Heart left ventricle (tissue), 16 donors: ENCODE measurements at regions not wholly inside any gene's neighbourhood (a gene's known extent, or its start where the extent isn't known, plus 50 kb on each side); places are given as distances from the start of the nearest gene placed in this dataset.

ENCODE experiments used
- ATAC-seq, 4 donors: fragments of 200-7000 bp; cut with Tn5 transposase; one replicate each; pipeline ENCODE4 v1.9.1; 2020 to 2022; ENCODE audit warnings: moderate library complexity in 4 of 4, mild to moderate bottlenecking in 3 of 4, moderate number of reproducible peaks in 1 of 4
- DNase-seq, 5 donors: peaks; one replicate each; pipeline ENCODE4 v3.0.0-alpha.2; 2020
- H3K27ac ChIP-seq, 12 donors: fragments of 200-600 bp; sonication (generic) in 4 of 12; one replicate each; pipeline versions ENCODE4 v1.5.0 to v1.8.0; 2016 to 2022; ENCODE audit warnings: mild to moderate bottlenecking in 2 of 12
- H3K27me3 ChIP-seq, 9 donors: fragments of 200-600 bp; sonication (generic) in 2 of 9; one replicate each; pipeline versions ENCODE4 v1.5.1 to v1.8.0; 2016 to 2022; ENCODE audit warnings: mild to moderate bottlenecking in 3 of 9
- H3K36me3 ChIP-seq, 9 donors: fragments of 200-600 bp; sonication (generic) in 2 of 9; one replicate each; pipeline versions ENCODE4 v1.5.0 to v1.8.0; 2018 to 2022; ENCODE audit warnings: mild to moderate bottlenecking in 2 of 9
- H3K4me1 ChIP-seq, 12 donors: fragments of 200-600 bp; sonication (generic) in 4 of 12; one replicate each; pipeline versions ENCODE4 v1.5.0 to v1.8.0; 2016 to 2022; ENCODE audit warnings: mild to moderate bottlenecking in 3 of 12
- H3K4me3 ChIP-seq, 12 donors: fragments of 200-600 bp; sonication (generic) in 4 of 12; one replicate each; pipeline versions ENCODE4 v1.5.0 to v1.8.0; 2017 to 2022; ENCODE audit warnings: mild to moderate bottlenecking in 9 of 12, moderate library complexity in 4 of 12
- H3K9me3 ChIP-seq, 12 donors: fragments of 200-600 bp; sonication (generic) in 4 of 12; one replicate each; pipeline versions ENCODE4 v1.5.0 to v1.8.0; 2016 to 2022; ENCODE audit warnings: mild to moderate bottlenecking in 1 of 12
- CTCF ChIP-seq, 12 donors: fragments of 200-600 bp; sonication (generic) in 4 of 12; IDR thresholded peaks; one replicate each; pipeline versions ENCODE4 v1.5.0 to v1.8.0; 2018 to 2022; ENCODE audit warnings: antibody characterized with exemption in 12 of 12, mild to moderate bottlenecking in 5 of 12
- POLR2A ChIP-seq, 2 donors: fragments of 450-650 bp; IDR thresholded peaks; one replicate each; pipeline ENCODE4 v1.6.1; 2017; ENCODE audit warnings: antibody characterized with exemption in 2 of 2, mild to moderate bottlenecking in 2 of 2, moderate library complexity in 2 of 2
- WGBS, 4 donors: extraction: QIAGEN DNeasy Blood & Tissue Kit in 2 of 4; methylation state at CpG; one replicate each; pipeline versions ENCODE4 v1.1.5 to v1.1.7; 2013 to 2018; 5-methylcytosine and 5-hydroxymethylcytosine counted together
- intact Hi-C, 10 donors: fragments of 100-400 bp; cut with DNase I; formaldehyde crosslinking; loops; one replicate each; pipeline versions ENCODE4 v1.11.1 to v1.14.2; 2022
- donor health status: ischemic (EF 13 %, LVEDD 7.1; RV severe dilation, severe dysfunction).
- donor health status: healthy with polysubstance abuse.
- donor health status: DM: no; HTN: yes; CAD: no.
- donor health status: DM: no; HTN: no; CAD: no.
- donor health status: ischemic (EF 25% LVEDD 6.9; RV normal size, moderate dysfunction).
- donor health status: ischemic (EF 25% LVEDD 5.7; RV mildly dilated, moderate dysfunction).
- donor health status: healthy.
- donor health status: DM: yes; HTN: yes; CAD: no.
- donor health status: ischemic (EF 35%, LVEDD 5.7; RV mildly dilated, moderate dysfunction).
- donor health status: nonischemic (EF 11% LVEDD 7.7; RV severe dilation, severe dysfunction).
- donor health status: DM: yes; HTN: yes; CAD: no.
- donor health status: PGD.
- donor health status: ischemic (EF 29% LVEDD 5.4; RV normal size, mild dysfunction).
- donor health status: nonischemic (EF 23%, LVEDD 6.1; RV moderate dilation, normal function).

DNA sequence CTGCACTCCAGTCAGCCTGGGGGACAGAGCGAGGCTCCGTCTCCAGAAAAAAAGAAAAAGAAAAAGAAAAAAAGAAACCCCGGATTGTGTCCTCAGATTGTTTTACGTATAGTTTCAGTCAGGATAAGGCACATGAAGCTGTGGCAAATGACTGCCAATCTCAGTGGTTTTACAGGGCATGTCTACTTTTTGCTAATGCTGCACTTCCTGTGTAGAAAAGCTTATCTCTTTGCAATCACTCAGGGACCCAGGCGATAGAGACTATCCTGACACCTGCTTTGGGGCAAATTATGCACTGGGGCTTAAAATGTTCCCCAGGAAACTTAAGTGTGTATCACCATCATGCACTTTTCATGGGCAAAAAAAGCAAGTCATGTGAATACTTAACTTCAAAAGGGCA is 103.7 kb upstream of the MEIS1 start:
- 81 to 92% (median 87%) methylated on average over 5 of the region's 5 CpGs for WGBS, 4 donors
- no peak overlapping the region for H3K4me3 ChIP-seq
- peaks cover 0 to 8% (median 0%) of the 10 kb centered on the region in 9 donors for H3K27me3 ChIP-seq
- intact Hi-C loops: no loop called here
- DNase-seq: no peak
- no peaks in the 10 kb centered on the region for H3K4me1 ChIP-seq
- H3K27ac ChIP-seq: no peak overlapping the region
- TF ChIP-seq CTCF (IDR thresholded peaks at IDR 0.05) (no peak), POLR2A (IDR thresholded peaks at IDR 0.05) (no peak)
- no peaks in the 10 kb centered on the region for H3K9me3 ChIP-seq
- no peaks in the 10 kb centered on the region for H3K36me3 ChIP-seq
- ATAC-seq: no peak

DNA sequence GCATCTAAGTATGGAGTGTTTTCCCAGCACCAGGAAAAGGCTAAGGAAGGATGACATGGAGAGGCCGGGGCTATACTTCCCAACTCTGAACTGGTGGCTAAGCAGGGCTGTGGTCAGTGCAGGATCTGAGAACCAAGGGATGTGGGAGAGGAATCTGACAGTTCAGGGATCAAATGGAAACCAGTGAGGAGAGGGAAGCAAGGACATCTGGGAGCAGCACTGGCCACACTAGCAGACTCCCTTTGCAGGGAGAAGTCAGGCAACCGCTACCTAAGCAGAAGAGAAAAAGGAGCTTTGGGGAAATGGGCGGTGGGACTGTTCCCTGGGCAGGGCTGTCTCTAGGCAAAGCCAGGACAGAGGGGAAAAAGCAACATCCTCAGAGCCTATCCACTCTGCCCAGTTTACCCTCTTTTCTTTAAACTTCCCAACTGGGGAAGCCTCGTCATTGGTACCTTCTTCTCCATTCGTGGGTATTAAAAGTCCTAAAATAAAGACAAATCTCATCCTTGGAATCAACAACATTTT is 105.8 kb upstream of the MEIS1 start:
- intact Hi-C loops: no loop called here

GRCh38 chr2:66327066-66327740 is 107.7 kb upstream of the MEIS1 start:
- Histone ChIP-seq H3K4me1 (no peaks in the 10 kb centered on the region), H3K27ac (no peak overlapping the region), H3K27me3 (no peaks in the 10 kb centered on the region), H3K4me3 (no peak overlapping the region), H3K9me3 (no peaks in the 10 kb centered on the region), H3K36me3 (no peaks in the 10 kb centered on the region)
- ATAC-seq: no peak
- no peak for DNase-seq
- TF ChIP-seq CTCF (IDR thresholded peaks at IDR 0.05) (no peak), POLR2A (IDR thresholded peaks at IDR 0.05) (no peak)
- WGBS, 4 donors: 90 to 95% (median 93%) methylated on average over 5 of the region's 5 CpGs
- intact Hi-C loops: no loop called here

More for the DNA sequence above, 105.8 kb upstream of the MEIS1 start:
- Histone ChIP-seq H3K4me1 (no peaks in the 10 kb centered on the region), H3K27ac (no peak overlapping the region), H3K27me3 (no peaks in the 10 kb centered on the region), H3K36me3 (no peaks in the 10 kb centered on the region), H3K9me3 (no peaks in the 10 kb centered on the region), H3K4me3 (no peak overlapping the region)
- ATAC-seq (no peak), DNase-seq (no peak)
- TF ChIP-seq POLR2A (IDR thresholded peaks at IDR 0.05) (no peak), CTCF (IDR thresholded peaks at IDR 0.05) (no peak)
- WGBS, 4 donors: 78 to 82% (median 80%) methylated on average over 5 of the region's 5 CpGs

GRCh38 chr2:66324909-66325528 is 109.9 kb upstream of the MEIS1 start:
- no peaks in the 10 kb centered on the region for H3K4me1 ChIP-seq
- DNase-seq: no peak
- H3K9me3 ChIP-seq: no peaks in the 10 kb centered on the region
- TF ChIP-seq CTCF (IDR thresholded peaks at IDR 0.05) (no peak), POLR2A (IDR thresholded peaks at IDR 0.05) (no peak)
- no peaks in the 10 kb centered on the region for H3K36me3 ChIP-seq
- no peak overlapping the region for H3K4me3 ChIP-seq
- ATAC-seq: no peak
- intact Hi-C loops: no loop called here
- no peak overlapping the region for H3K27ac ChIP-seq
- H3K27me3 ChIP-seq: no peaks in the 10 kb centered on the region
- WGBS, 4 donors: 73 to 91% (median 78%) methylated on average over 4 of the region's 4 CpGs
